Endothelial cell of umbilical vein (primary cell): ENCODE measurements at regions not wholly inside any gene's neighbourhood (a gene's known extent, or its start where the extent isn't known, plus 50 kb on each side); places are given as distances from the start of the nearest gene placed in this dataset.

Experiments
- BruUV-seq: library from RNA; stranded (reverse); fragments of 400-500 nt; replicated peaks from 2 replicates; lab custom pipeline; 2021; lab: Mats Ljungman, UMichigan
- CTCF ChIA-PET: fragments of 300-600, 350-600 bp; sonication (Branson Sonifier 250); formaldehyde crosslinking; loops from one replicate; lab custom pipeline; 2021; ENCODE audit warnings: antibody characterized with exemption, inconsistent platforms; lab: Charles Lee
- POLR2A ChIA-PET: fragments of 300-600, 350-600 bp; sonication (Branson Sonifier 250); formaldehyde crosslinking; loops from one replicate; lab custom pipeline; 2021; ENCODE audit warnings: antibody characterized with exemption, inconsistent platforms; lab: Charles Lee
- DNase-seq: peaks from one replicate; pipeline ENCODE4 v3.0.0-alpha.2; 2011; ENCODE audit warnings: low read depth, low spot score
- FAIRE-seq: peaks from 2 replicates; lab custom pipeline; 2011; peaks lifted over from hg19 to GRCh38; lab: Jason Lieb, UNC
- H2AFZ ChIP-seq: 2 replicates; pipeline ENCODE4 v1.6.0; 2012; ENCODE audit warnings: low read depth, low read length, control low read depth, inconsistent platforms
- H3K27ac ChIP-seq: 2 replicates; pipeline ENCODE4 v1.5.1; 2011; ENCODE audit warnings: low read depth, mild to moderate bottlenecking, control low read depth, low read length, moderate library complexity; ENCODE audit not compliant: insufficient read depth
- H3K27me3 ChIP-seq, 2 experiments: 2 replicates each; pipeline versions ENCODE4 v1.6.0 to v1.6.1; 2011; ENCODE audit warnings: low read length in 2 of 2, mixed read lengths in 1 of 2; ENCODE audit not compliant: control insufficient read depth in 2 of 2, insufficient read depth in 2 of 2
- H3K36me3 ChIP-seq, 2 experiments: 2 replicates in 1 of 2; 3 replicates in 1 of 2; pipeline ENCODE4 v1.5.1; 2011; ENCODE audit warnings: low read length in 2 of 2, mild to moderate bottlenecking in 1 of 2, moderate library complexity in 1 of 2; ENCODE audit not compliant: control insufficient read depth in 2 of 2, insufficient read depth in 2 of 2; ENCODE audit errors: extremely low read depth in 1 of 2
- H3K4me1 ChIP-seq: 3 replicates; pipeline ENCODE4 v1.5.1; 2011; ENCODE audit warnings: mild to moderate bottlenecking, low read length; ENCODE audit not compliant: control insufficient read depth, insufficient read depth; ENCODE audit errors: extremely low read depth
- H3K4me2 ChIP-seq: 2 replicates; pipeline ENCODE4 v1.6.1; 2011; ENCODE audit warnings: low read length, control low read depth, mixed read lengths; ENCODE audit not compliant: insufficient read depth
- H3K4me3 ChIP-seq, 3 experiments: fragments of 200-600 bp in 1 of 3; sonication (generic), shearing (Covaris generic) in 1 of 3; replicated peaks in 1 of 3; 2 replicates each; pipeline ENCODE4 v1.5.1; 2011 to 2016; ENCODE audit warnings: control low read depth in 3 of 3, low read length in 3 of 3, mild to moderate bottlenecking in 2 of 3, inconsistent platforms in 1 of 3, low read depth in 1 of 3, moderate library complexity in 1 of 3; ENCODE audit not compliant: insufficient read depth in 1 of 3
- H3K79me2 ChIP-seq: 2 replicates; pipeline ENCODE4 v1.6.0; 2012; ENCODE audit warnings: low read length, inconsistent platforms; ENCODE audit not compliant: control insufficient read depth, insufficient read depth
- H3K9ac ChIP-seq: replicated peaks from 2 replicates; pipeline ENCODE3; 2011; ENCODE audit warnings: low read length, control low read depth; ENCODE audit not compliant: insufficient read depth; ENCODE audit errors: extremely low read depth
- H3K9me1 ChIP-seq: replicated peaks from 3 replicates; pipeline ENCODE4 v1.6.0; 2011; ENCODE audit warnings: mild to moderate bottlenecking, low read length; ENCODE audit not compliant: control insufficient read depth, insufficient read depth; ENCODE audit errors: extremely low read depth
- H3K9me3 ChIP-seq: replicated peaks from 2 replicates; pipeline ENCODE4 v1.5.1; 2012; ENCODE audit warnings: low read length, inconsistent platforms; ENCODE audit not compliant: control insufficient read depth, insufficient read depth
- H4K20me1 ChIP-seq: replicated peaks from 2 replicates; pipeline ENCODE3; 2011; ENCODE audit warnings: mild to moderate bottlenecking, low read length; ENCODE audit not compliant: control insufficient read depth, insufficient read depth; ENCODE audit errors: extremely low read depth
- EZH2 ChIP-seq: IDR thresholded peaks from 2 replicates; pipeline ENCODE4 v1.6.1; 2012; ENCODE audit warnings: borderline replicate concordance, low read depth, mild to moderate bottlenecking, moderate library complexity, low read length, inconsistent platforms; ENCODE audit not compliant: severe bottlenecking
- GATA2 ChIP-seq: IDR thresholded peaks from 2 replicates; pipeline ENCODE4 v1.7.0; 2011; ENCODE audit warnings: low read depth, mild to moderate bottlenecking, moderate library complexity, mixed read lengths, low read length; ENCODE audit not compliant: insufficient read length, insufficient read depth
- MYC ChIP-seq: IDR thresholded peaks from one replicate; pipeline ENCODE4 v1.6.1; 2011; ENCODE audit warnings: mild to moderate bottlenecking, low read depth, low read length
- POLR2AphosphoS5 ChIP-seq: IDR thresholded peaks from 2 replicates; pipeline ENCODE4 v1.6.1; 2012; ENCODE audit warnings: low read depth, mild to moderate bottlenecking, control low read depth, low read length, moderate library complexity; ENCODE audit not compliant: insufficient read depth
- dilution Hi-C: fragments of 300-500 bp; cut with MboI; formaldehyde crosslinking; loops from one replicate; pipeline ENCODE4 v1.15.0; 2019; ENCODE audit warnings: low sequenced_read_pairs; ENCODE audit not compliant: extremely low pct_ligation_motif_present
- intact Hi-C: fragments of 100-400 bp; cut with micrococcal nuclease; formaldehyde crosslinking; loops from one replicate; pipeline ENCODE4 v1.10.0; 2022

GRCh38 chr7:117962366-117962994 lies 89.2 kb upstream of the CTTNBP2 start:
- no peak for DNase-seq
- intact Hi-C loops = no loop called here

GRCh38 chr7:117963264-117964197 lies 90.3 kb upstream of the CTTNBP2 start:
- Histone ChIP-seq H3K27me3 (no peaks in the 10 kb centered on the region), H3K9ac (no peak overlapping the region), H3K4me1 (no peaks in the 10 kb centered on the region), H4K20me1 (no peaks in the 10 kb centered on the region), H3K79me2 (no peaks in the 10 kb centered on the region), H2AFZ (no peak overlapping the region), H3K4me2 (no peak overlapping the region), H3K9me3 (no peaks in the 10 kb centered on the region), H3K9me1 (no peaks in the 10 kb centered on the region), H3K4me3 (no peak overlapping the region), H3K27ac (no peak overlapping the region), H3K36me3 (no peaks in the 10 kb centered on the region)
- DNase-seq (no peak), FAIRE-seq (no peak)
- CTCF ChIA-PET = no interaction called here
- dilution Hi-C loops = no loop called here
- intact Hi-C loops = no loop called here
- no peak for TF ChIP-seq GATA2
- TF ChIP-seq MYC = no peak
- TF ChIP-seq EZH2 = no peak
- no peak for TF ChIP-seq POLR2AphosphoS5
- POLR2A ChIA-PET = no interaction called here
- no TSS peak for BruUV-seq

More at GRCh38 chr7:117962366-117962994, 89.2 kb upstream of the CTTNBP2 start:
- TF ChIP-seq POLR2AphosphoS5 = no peak
- no peak overlapping the region for H3K4me3 ChIP-seq
- no TSS peak for BruUV-seq
- dilution Hi-C loops = no loop called here
- no peaks in the 10 kb centered on the region for H3K27me3 ChIP-seq
- no peaks in the 10 kb centered on the region for H3K79me2 ChIP-seq
- H3K9me1 ChIP-seq = no peaks in the 10 kb centered on the region
- no peaks in the 10 kb centered on the region for H3K36me3 ChIP-seq
- no peak for FAIRE-seq
- H2AFZ ChIP-seq = no peak overlapping the region
- H3K27ac ChIP-seq = no peak overlapping the region
- POLR2A ChIA-PET = no interaction called here
- no peaks in the 10 kb centered on the region for H4K20me1 ChIP-seq
- H3K4me1 ChIP-seq = no peaks in the 10 kb centered on the region
- CTCF ChIA-PET = no interaction called here
- H3K9ac ChIP-seq = no peak overlapping the region
- H3K4me2 ChIP-seq = no peak overlapping the region
- H3K9me3 ChIP-seq = no peaks in the 10 kb centered on the region
